Tibial artery (tissue), 4 donors: ENCODE measurements at regions not wholly inside any gene's neighbourhood (a gene's known extent, or its start where the extent isn't known, plus 50 kb on each side); places are given as distances from the start of the nearest gene placed in this dataset.

ENCODE experiments used
- DNase-seq, 2 donors: peaks; one replicate each; pipeline ENCODE4 v3.0.0-alpha.2; 2019
- H3K27ac ChIP-seq, 2 donors: fragments of 200-600 bp; sonication (generic) in 1 of 2; 1 replicate in 1 of 2; 2 replicates in 1 of 2; pipeline ENCODE4 v1.5.1; 2018 to 2019; ENCODE audit warnings: mild to moderate bottlenecking in 1 of 2
- H3K27me3 ChIP-seq, 2 donors: fragments of 200-600 bp; sonication (generic) in 1 of 2; one replicate each; pipeline versions ENCODE4 v1.5.1 to v1.6.0; 2016 to 2019
- H3K36me3 ChIP-seq, 3 donors: fragments of 200-600 bp; sonication (generic) in 2 of 3; one replicate each; pipeline ENCODE4 v1.5.1; 2016 to 2019; ENCODE audit warnings: mild to moderate bottlenecking in 2 of 3
- H3K4me1 ChIP-seq, 4 donors: fragments of 200-600 bp; sonication (generic) in 2 of 4; 1 replicate in 3 of 4; 2 replicates in 1 of 4; pipeline ENCODE4 v1.5.1; 2016 to 2019
- H3K4me3 ChIP-seq, 2 donors: fragments of 200-600 bp; sonication (generic) in 1 of 2; 1 replicate in 1 of 2; 2 replicates in 1 of 2; pipeline ENCODE4 v1.5.1; 2018 to 2019; ENCODE audit warnings: mild to moderate bottlenecking in 2 of 2
- H3K9me3 ChIP-seq, 3 donors: fragments of 200-600 bp; sonication (generic) in 1 of 3; one replicate each; pipeline ENCODE4 v1.5.1; 2016 to 2019
- CTCF ChIP-seq, 2 experiments: fragments of 200-600 bp in 1 of 2; fragments of 450-650 bp in 1 of 2; IDR thresholded peaks; one replicate each; pipeline ENCODE4 v1.5.1; 2017 to 2019; ENCODE audit warnings: antibody characterized with exemption in 2 of 2, mild to moderate bottlenecking in 1 of 2, moderate library complexity in 1 of 2
- intact Hi-C: fragments of 100-400 bp; cut with DNase I; formaldehyde crosslinking; loops from one replicate; pipeline ENCODE4 v1.15.0; 2023; ENCODE audit warnings: low total_unique reads

GRCh38 chr5:74082512-74083055 is 456.6 kb downstream of the ARHGEF28 start:
- Histone ChIP-seq H3K27me3 (no peaks in the 10 kb centered on the region), H3K36me3 (no peaks in the 10 kb centered on the region), H3K27ac (no peak overlapping the region), H3K9me3 (no peaks in the 10 kb centered on the region), H3K4me3 (no peak overlapping the region), H3K4me1 (no peaks in the 10 kb centered on the region)
- DNase-seq: no peak
- intact Hi-C loops: no loop called here
- TF ChIP-seq CTCF (IDR thresholded peaks at IDR 0.05): no peak

- no peak overlapping the region for H3K4me3 ChIP-seq
- no peak overlapping the region for H3K27ac ChIP-seq
- no peak for TF ChIP-seq CTCF (IDR thresholded peaks at IDR 0.05)
- no peak for DNase-seq
- no peaks in the 10 kb centered on the region for H3K36me3 ChIP-seq
- no peaks in the 10 kb centered on the region for H3K27me3 ChIP-seq
- no peaks in the 10 kb centered on the region for H3K4me1 ChIP-seq
- intact Hi-C loops: no loop called here
- H3K9me3 ChIP-seq: no peaks in the 10 kb centered on the region
Measured at GRCh38 chr5:74081126-74081525, 455.1 kb downstream of the ARHGEF28 start.

GRCh38 chr5:74079971-74080556 is 454.1 kb downstream of the ARHGEF28 start:
- no peak for DNase-seq
- Histone ChIP-seq H3K27me3 (no peaks in the 10 kb centered on the region), H3K36me3 (no peaks in the 10 kb centered on the region), H3K27ac (no peak overlapping the region), H3K4me3 (no peak overlapping the region), H3K9me3 (no peaks in the 10 kb centered on the region), H3K4me1 (no peaks in the 10 kb centered on the region)
- intact Hi-C loops: no loop called here
- TF ChIP-seq CTCF (IDR thresholded peaks at IDR 0.05): no peak

GRCh38 chr5:74075501-74076484 is 449.8 kb downstream of the ARHGEF28 start:
- Histone ChIP-seq H3K27me3 (no peaks in the 10 kb centered on the region), H3K4me1 (peaks cover 0 to 20% (median 5%) of the 10 kb centered on the region in 4 donors), H3K4me3 (no peak overlapping the region), H3K9me3 (no peaks in the 10 kb centered on the region), H3K36me3 (no peaks in the 10 kb centered on the region), H3K27ac (no peak overlapping the region)
- no peak for DNase-seq
- intact Hi-C loops: no loop called here
- no peak for TF ChIP-seq CTCF (IDR thresholded peaks at IDR 0.05)

GRCh38 chr5:74074111-74074510 is 448.1 kb downstream of the ARHGEF28 start:
- Histone ChIP-seq H3K27me3 (no peaks in the 10 kb centered on the region), H3K27ac (no peak overlapping the region), H3K4me1 (peaks cover 0 to 20% (median 5%) of the 10 kb centered on the region in 4 donors), H3K36me3 (no peaks in the 10 kb centered on the region), H3K4me3 (no peak overlapping the region), H3K9me3 (no peaks in the 10 kb centered on the region)
- no peak for TF ChIP-seq CTCF (IDR thresholded peaks at IDR 0.05)
- intact Hi-C loops: no loop called here
- DNase-seq: no peak
